A673 (cell line): ENCODE measurements at regions not wholly inside any gene's neighbourhood (a gene's known extent, or its start where the extent isn't known, plus 50 kb on each side); places are given as distances from the start of the nearest gene placed in this dataset.

Source experiments
- BruUV-seq: library from RNA; stranded (reverse); fragments of 400-500 nt; replicated peaks from 2 replicates; lab custom pipeline; 2021; lab: Mats Ljungman, UMichigan
- CTCF ChIA-PET: fragments of 300-600 bp; sonication (Branson Sonifier 250); formaldehyde crosslinking; loops from one replicate; lab custom pipeline; 2022; ENCODE audit warnings: antibody characterized with exemption; lab: Charles Lee
- POLR2A ChIA-PET: fragments of 300-600 bp; sonication (Branson Sonifier 250); formaldehyde crosslinking; loops from one replicate; lab custom pipeline; 2022; ENCODE audit warnings: antibody characterized with exemption; ENCODE audit not compliant: low non-redundant PET; lab: Charles Lee
- DNase-seq: peaks from one replicate; pipeline ENCODE4 v3.0.0-alpha.2; 2015; ENCODE audit warnings: low spot score
- H3K27ac ChIP-seq: fragments of 200-600 bp; sonication (generic); 2 replicates; pipeline ENCODE4 v1.5.1; 2016; ENCODE audit warnings: mixed run types, low read depth, mild to moderate bottlenecking, mixed read lengths, antibody characterized with exemption, low read length; ENCODE audit not compliant: poor library complexity, severe bottlenecking
- H3K27me3 ChIP-seq: fragments of 200-600 bp; sonication (generic); replicated peaks from 2 replicates; pipeline ENCODE4 v1.6.1; 2017; ENCODE audit warnings: mixed run types, low read depth, mild to moderate bottlenecking, mixed read lengths, antibody characterized with exemption, low read length; ENCODE audit not compliant: insufficient read depth, poor library complexity
- H3K36me3 ChIP-seq: fragments of 200-600 bp; sonication (generic); 2 replicates; pipeline ENCODE4 v1.6.1; 2016; ENCODE audit warnings: mixed run types, mild to moderate bottlenecking, mixed read lengths, antibody characterized with exemption, low read length; ENCODE audit not compliant: insufficient read depth, poor library complexity, severe bottlenecking
- H3K4me1 ChIP-seq: fragments of 200-600 bp; sonication (generic); 2 replicates; pipeline ENCODE4 v1.6.1; 2017; ENCODE audit warnings: mixed run types, mild to moderate bottlenecking, mixed read lengths, antibody characterized with exemption, low read length; ENCODE audit not compliant: insufficient read depth, poor library complexity, severe bottlenecking
- H3K4me3 ChIP-seq: fragments of 200-600 bp; sonication (generic); 2 replicates; pipeline ENCODE4 v1.5.1; 2016; ENCODE audit warnings: low read depth, mixed run types, mild to moderate bottlenecking, mixed read lengths, low read length; ENCODE audit not compliant: poor library complexity, severe bottlenecking
- H3K9me3 ChIP-seq: fragments of 200-600 bp; sonication (generic); 2 replicates; pipeline ENCODE4 v1.6.1; 2016; ENCODE audit warnings: mixed run types, low read depth, mild to moderate bottlenecking, mixed read lengths, antibody characterized with exemption, low read length; ENCODE audit not compliant: poor library complexity, severe bottlenecking
- CTCF ChIP-seq: fragments of 300-800, 200-600 bp; sonication (generic); conservative IDR thresholded peaks from 2 replicates; pipeline ENCODE4 v1.5.1; 2017; ENCODE audit warnings: low read depth, mild to moderate bottlenecking, antibody characterized with exemption, low read length, moderate library complexity, mixed read lengths
- EZH2 ChIP-seq: fragments of 200-600 bp; sonication (generic); IDR thresholded peaks from 2 replicates; pipeline ENCODE4 v1.6.1; 2017; ENCODE audit warnings: borderline replicate concordance, low read depth, mild to moderate bottlenecking, mixed read lengths, antibody characterized with exemption, low read length; ENCODE audit not compliant: poor library complexity, severe bottlenecking
- intact Hi-C: fragments of 100-400 bp; cut with micrococcal nuclease; formaldehyde crosslinking; loops from one replicate; pipeline ENCODE4 v1.10.0; 2022; ENCODE audit not compliant: unreplicated experiment

GRCh38 chr12:127043731-127044130, 1223.2 kb upstream of the TMEM132C start:
- CTCF ChIA-PET = no interaction called here
- no TSS peak for BruUV-seq
- intact Hi-C loops = no loop called here

DNA sequence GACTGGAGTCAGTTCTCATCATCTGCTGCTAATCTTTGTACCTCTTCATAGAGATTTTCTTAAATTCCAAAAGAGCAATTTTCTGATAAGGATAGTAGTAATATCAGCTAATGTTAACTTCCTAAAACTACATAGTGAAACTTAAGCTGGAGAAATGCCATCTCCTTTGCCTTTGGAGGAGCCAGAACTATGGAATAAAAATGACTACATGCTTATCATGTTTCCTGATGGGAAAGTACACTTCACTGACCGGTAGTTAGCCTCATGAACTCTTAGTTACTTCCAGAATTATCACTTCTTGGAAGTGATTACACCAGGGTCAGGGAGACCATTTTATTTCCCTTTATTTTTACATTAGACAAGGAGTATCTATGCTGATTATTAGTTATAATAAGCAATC, 1222.1 kb upstream of the TMEM132C start:
- Histone ChIP-seq H3K9me3 (no peaks in the 10 kb centered on the region), H3K4me3 (no peak overlapping the region), H3K36me3 (no peaks in the 10 kb centered on the region), H3K27me3 (no peaks in the 10 kb centered on the region), H3K27ac (no peak overlapping the region), H3K4me1 (peaks cover 7% of the 10 kb centered on the region)
- POLR2A ChIA-PET = no interaction called here
- intact Hi-C loops = no loop called here
- DNase-seq = no peak
- no TSS peak for BruUV-seq
- TF ChIP-seq EZH2 = no peak
- no peak for TF ChIP-seq CTCF
- CTCF ChIA-PET = no interaction called here

More at GRCh38 chr12:127043731-127044130, 1223.2 kb upstream of the TMEM132C start:
- Histone ChIP-seq H3K27ac (no peak overlapping the region), H3K4me3 (no peak overlapping the region), H3K9me3 (no peaks in the 10 kb centered on the region), H3K4me1 (peaks cover 10% of the 10 kb centered on the region), H3K27me3 (no peaks in the 10 kb centered on the region), H3K36me3 (no peaks in the 10 kb centered on the region)
- no peak for DNase-seq
- TF ChIP-seq CTCF = no peak
- POLR2A ChIA-PET = interaction anchor here (0.6 kb wide), 1 partner anchor 242 kb away, joined by 6 read pairs; no protein-coding TSS in a partner anchor

GRCh38 chr12:127046467-127046866, 1220.5 kb upstream of the TMEM132C start:
- DNase-seq = peak; percentile 13
- intact Hi-C loops = no loop called here
- no peaks in the 10 kb centered on the region for H3K27me3 ChIP-seq
- no peak overlapping the region for H3K27ac ChIP-seq
- no peaks in the 10 kb centered on the region for H3K9me3 ChIP-seq
- no peak overlapping the region for H3K4me3 ChIP-seq
- H3K36me3 ChIP-seq = no peaks in the 10 kb centered on the region
- ChIA-PET POLR2A (no interaction called here), CTCF (no interaction called here)
- TF ChIP-seq CTCF (no peak), EZH2 (no peak)
- H3K4me1 ChIP-seq = peaks cover 7% of the 10 kb centered on the region
- BruUV-seq = no TSS peak
